ENCODE measurements at regions not wholly inside any gene's neighbourhood (a gene's known extent, or its start where the extent isn't known, plus 50 kb on each side); places are given as distances from the start of the nearest gene placed in this dataset.
"Not testable (repeated sequence)": the region's sequence is repeated elsewhere in the genome, so short reads cannot be mapped to it uniquely, and the experiment has no call there.

DNA sequence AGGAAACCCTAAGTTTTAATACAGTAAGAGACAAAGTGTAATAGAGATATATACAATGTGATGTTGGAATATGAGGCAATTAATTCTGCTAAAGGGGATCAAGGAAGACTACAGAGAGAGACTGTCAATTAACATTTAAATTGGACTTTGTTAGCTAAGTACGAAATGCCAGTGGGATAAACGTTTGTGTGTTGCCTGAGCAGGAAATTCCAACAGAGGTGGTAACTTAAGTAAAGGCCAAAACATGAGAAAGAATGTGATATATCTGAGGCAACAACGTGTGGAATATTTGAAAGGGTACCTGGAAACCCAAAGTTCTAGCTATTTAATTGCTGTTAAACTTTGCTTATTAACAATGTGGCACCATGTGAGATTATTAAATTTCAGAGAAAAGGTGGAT is 1666.9 kb upstream of the WWC1 start:
- no peak for DNase-seq

DNA sequence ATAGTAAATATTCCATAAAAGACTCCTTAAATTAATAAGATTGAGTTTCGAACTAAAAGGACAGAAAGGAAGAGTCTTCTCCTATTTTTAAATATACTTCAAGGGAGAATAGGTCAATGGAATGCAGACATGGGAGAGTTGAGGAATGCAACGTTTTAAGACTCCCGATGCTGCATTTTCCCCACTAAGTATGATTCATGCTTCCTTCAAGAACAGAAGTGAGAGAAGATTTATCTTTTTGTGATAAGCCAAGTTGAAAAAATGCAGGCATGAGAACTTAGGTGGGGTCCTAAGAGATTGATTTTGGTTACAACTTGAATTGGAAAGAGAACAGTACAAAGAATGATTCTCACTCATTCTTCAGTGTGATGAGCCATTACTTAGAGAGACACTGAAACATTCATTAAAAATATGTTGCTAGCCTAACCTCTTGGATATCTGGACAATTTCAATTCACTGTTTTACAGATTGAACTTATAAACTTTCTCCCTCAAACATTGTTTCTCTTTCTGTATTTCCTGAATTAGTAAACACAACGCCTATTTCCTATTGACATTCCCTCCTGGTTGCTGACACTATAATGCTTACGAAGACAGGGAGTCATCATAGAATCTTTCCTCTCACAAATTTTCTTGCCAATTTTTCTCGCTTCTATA is 1666.1 kb upstream of the WWC1 start:
- no peak for DNase-seq

DNA sequence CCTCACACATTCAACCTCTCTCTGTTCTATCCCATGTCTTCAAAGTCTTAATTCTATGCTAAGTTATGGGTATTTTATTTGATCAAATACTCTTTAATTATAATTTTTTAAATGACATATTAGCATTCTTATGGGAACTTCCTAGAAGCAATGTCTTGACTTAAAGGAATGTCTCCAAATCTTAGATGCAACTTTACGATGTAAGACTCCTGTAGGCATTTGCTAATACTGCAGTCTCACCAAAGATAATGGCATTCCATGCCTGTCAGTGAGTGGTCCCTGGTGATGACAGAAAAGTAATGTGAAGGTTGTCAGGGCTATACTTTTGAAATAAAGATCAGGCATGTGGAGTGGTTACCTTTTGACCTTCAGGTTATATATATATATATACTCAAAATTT is 1654.2 kb upstream of the WWC1 start:
- no peak for DNase-seq

DNA sequence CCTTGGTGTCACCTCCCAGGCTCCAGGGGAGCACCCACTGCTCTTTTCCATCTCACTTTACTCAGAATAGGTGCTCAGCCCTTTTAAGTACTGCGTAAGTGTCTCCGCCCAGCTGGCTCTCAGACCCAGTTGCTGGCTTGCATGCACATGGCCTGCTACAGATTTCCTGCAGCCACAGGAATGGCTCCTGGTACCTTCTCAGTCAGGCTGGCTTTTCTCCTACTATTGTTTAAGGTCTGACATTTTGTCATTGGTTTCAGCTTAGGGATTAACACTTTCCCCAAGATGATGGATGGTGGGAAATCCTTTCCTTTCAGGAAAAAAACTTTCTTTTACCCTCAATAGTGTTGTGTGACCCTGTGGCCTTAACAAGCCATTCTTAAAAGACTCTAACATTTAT is 1652.3 kb upstream of the WWC1 start:
- no peak for DNase-seq

DNA sequence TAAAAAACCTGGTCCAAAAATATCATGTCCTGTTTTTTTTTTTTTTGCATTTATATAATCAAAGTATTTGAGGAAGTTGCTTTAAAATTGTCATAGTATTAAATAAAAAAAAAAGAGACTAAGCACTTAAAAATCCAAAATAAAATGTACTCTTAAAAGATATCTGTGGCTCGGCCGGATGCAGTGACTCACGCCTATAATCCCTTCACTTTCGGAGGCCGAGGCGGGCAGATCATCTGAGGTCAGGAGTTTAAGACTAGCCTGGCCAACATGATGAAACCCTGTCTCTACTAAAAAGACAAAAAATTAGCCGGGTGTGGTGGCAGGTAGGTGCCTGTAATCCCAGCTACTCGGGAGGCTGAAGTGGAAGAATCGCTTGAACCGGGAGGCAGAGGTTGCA is 1651.3 kb upstream of the WWC1 start:
- DNase-seq: not testable (repeated sequence)

DNA sequence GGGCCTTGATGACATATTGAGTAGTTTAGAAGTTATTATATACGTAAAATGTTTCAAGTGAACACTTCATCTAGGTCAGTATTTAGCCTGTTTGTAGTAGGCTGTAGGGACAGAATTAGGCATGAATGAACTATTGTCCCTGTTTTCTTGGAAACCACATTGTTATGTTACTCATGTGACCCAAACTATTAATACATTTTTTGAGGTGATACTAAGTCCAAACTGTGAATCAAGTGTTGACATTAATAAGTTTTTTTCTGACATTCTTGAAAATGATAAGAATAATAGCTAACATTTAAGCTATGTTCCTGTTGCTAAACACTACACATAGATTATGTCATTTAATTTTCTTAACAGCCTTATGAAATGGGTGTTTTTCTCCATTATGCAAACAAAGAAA is 1642.7 kb upstream of the WWC1 start:
- no peak for DNase-seq

DNA sequence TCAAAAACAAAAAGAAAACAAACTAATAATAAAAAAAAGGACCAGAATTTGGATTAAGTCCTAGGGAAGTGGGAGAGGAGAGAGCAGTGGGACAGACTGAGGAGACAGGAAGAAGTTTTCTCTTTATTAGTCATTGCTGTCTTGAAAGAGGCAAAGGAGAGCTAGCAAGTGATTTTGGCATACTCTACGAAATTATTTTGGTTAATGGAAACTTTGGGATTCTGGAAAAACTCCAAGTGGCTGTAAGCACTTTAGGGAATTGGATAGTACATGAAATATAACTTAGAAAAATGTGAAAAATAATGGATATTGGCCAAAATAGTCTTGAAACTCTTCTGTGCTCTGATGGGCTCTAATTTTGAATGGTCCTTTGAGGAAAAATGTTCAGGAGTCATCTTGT is 1641.8 kb upstream of the WWC1 start:
- DNase-seq: no peak

DNA sequence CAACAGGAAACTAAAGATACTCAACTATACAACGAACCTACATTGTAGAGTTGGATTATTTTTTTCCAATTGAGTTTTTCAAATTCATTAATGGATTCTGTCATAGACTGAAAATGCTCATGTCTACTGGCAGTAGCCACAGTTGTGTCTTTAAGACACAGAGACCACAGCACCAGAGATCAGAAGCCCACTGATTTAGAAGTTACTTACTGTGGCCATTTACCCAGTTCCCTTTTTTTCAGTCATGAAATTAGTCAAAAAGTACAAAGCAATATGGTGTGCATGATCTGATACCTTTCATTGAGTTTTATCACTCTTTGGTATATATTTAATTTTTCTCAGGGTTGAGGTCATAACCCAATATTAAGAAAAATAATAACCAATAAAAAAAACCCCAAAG is 1640.2 kb upstream of the WWC1 start:
- no peak for DNase-seq

DNA sequence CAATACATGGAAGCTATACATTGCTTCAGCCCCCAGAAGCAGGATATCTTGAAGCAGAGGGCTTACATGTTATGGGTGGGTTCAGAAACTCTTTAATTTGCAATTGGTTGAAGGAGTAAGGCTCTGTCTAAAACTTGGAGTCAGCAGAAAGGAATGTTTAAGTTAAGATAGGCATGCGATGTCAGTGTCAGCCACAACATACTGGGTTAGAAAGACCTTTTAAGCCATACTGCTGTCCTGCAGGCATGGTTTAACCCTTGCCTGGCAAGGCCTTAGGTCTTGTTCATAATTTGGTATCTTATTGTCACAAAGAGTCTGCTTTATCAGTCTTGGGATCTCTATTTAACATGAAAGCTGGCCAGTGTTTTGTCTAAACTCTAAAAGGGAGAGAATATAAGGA is 1619.6 kb upstream of the WWC1 start:
- DNase-seq: no peak

DNA sequence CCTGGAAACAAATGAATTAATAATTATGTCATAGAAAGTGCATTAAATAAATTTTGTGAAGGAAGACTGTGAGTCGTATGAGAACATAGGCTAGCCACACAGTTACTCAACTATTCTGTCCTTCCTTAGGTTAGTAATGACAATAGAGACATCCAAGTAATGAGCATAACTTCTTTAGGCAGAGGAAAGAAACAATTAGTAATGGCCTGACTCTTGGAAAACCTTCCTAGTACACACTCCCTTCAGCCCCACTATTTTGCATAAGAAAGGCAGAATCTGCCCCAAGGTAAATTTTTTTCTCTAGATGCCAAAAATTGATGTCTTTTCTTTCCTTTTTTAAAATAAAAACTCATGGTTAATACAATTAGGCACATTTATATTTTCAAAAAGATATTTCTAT is 1619.0 kb upstream of the WWC1 start:
- DNase-seq: no peak

DNA sequence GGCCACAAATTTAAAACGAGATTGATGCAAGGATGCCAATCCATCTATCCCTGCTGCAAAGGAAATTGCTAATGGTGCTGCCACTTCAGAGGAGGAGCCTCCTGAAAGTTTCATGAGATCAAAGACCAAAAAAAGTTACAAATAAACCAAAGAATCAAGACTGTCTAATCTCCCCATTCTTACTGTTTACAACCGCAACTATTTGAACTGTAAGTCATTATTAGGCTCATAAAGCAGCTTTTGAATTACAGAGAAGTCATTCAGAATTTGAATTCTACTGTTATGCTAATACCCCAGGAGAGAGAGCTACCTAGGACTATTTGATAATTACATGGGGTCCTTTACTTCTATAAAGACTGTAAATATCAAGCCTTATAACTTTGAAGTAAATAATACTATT is 1613.6 kb upstream of the WWC1 start:
- DNase-seq: no peak

DNA sequence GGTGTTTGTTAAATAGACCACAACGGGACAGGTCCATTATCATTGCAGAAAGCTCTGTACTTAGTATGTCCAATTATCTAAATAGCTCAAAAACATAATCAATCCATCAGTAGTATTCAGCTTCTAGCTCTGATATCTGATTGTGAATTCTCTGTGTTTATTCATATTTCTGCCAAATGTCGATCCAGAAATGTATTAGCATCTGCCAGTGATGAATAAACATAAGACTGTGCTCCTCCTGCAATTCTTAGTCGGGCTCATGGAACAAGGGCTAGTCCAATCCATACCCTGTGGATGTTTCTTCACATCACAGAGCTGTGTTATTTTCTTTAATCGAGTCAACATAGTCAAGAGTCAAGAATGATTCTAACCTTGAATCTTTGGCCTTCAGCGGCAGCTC is 1612.1 kb upstream of the WWC1 start:
- DNase-seq: no peak

DNA sequence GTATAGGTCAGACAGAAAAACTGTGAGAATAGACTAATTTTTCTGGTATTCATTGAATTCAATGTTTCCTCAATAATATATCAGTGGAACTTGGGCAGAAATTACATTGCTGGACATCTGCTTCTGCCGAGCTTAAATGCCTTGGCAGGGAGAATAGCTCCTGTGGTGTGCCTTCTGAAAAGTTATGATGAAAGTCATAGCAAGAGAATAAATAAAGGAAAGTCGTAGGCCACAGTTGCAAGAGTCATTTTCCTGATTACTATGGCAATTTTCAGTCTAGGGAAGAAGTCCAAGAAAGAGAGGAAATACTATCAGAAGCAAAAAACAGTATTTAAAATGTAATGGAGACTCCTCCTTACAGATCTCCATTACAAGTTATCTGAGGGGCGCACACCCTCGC is 1596.1 kb upstream of the WWC1 start:
- DNase-seq: no peak

DNA sequence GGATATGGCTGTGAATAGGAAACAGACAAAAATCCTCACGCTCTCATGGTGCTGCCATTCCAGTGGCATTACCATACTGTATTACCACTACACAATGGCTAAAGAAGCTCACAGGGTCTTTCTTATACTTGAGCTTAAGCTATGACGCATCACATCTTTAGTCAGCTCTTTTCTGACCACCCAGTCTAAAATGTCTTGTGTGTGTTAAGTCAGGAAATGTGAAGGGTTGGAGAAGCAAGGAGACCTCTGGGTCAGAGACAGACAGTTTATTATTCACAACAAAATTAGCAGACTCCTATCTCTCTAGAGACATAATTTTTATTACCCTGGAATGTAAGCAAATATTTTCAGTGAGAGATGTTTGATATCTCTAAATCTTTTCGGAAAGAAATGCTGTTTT is 1583.2 kb upstream of the WWC1 start:
- DNase-seq: no peak

DNA sequence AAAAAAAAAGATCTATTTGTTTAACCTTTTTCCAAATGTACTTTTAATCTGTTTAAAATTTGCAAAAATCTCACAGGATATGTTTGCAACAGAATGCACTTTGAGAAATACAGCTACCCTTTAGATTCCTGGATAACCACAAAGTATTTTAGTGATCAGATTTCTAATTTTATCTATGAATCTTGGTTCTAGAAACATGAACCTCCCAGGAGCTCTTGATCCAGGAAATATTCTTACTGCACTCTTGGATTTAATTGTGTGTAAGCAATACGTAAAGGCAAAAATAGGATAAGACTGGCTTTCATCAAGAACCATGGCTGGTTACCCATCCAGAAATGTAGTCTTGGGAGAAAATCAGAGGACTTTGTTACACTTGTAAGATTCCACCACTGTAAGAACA is 1581.8 kb upstream of the WWC1 start:
- DNase-seq: no peak

DNA sequence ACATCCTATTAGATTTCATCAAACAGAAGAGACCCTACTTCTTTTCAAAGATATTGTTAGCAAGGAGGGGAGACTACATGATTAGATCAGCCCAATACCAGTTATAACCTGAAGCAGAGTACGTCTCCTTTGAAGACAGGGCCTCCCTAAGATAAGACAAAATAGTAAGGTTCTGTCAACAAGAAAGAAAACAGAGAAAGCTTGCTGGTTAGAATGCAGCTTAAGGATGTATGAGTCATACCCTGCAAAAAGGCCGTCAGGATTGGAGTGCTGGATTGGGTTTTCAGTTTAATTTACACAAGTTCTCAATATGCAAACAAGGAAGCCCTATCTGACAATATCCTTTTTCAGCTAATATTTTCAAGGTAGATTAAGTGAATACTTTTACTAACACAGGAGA is 1581.2 kb upstream of the WWC1 start:
- DNase-seq: no peak

DNA sequence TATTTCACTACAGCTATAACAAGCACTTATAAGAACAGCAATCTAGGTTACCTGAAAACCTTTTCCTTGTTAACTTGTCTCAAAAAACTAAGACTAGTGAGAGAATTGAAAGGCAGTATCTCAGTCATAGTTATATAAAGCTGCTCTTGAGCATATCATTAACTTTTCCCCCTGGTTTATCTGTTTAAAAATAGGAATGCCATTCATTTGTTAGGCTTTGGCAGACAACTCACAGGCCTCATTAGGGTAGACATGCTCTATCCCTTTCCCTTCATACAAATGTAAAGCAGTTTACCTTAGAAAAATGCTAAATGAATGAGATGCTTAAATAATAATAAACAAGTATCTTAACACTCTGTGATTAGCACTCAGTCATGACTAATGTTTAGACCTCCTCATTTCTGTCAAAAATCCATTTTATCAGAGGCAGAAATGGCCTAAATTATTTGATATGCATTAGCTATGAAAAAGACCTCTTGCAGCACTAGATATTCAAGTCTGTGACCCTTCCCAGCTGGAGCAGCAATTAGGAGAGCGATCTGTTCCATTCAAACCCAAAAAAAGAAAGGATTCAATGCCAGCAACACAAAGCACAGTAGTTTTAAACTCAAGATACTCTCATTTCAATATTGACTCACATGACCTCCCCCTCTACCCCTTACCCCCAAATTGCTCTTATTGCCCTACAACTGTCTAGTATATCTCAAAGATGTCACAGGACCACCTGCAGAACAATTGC is 1578.8 kb upstream of the WWC1 start:
- no peak for DNase-seq

DNA sequence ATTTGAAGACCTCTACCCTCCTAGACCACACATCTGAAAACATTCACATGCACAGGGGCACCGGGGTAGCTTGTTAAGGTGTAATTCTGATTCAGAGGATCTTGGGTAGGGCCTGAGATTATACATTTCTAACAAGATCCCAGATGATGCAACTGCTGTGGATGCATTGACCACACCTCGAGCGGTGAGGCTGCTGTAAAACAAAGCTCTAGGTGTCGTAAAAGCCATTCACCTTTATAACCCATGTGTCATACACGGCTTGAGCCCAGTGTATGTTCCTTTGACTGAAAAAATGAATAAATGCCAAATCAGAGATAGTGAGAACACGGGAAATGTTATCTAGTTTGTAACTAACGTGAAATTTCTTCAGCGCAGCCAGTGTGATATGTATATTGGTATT is 1578.2 kb upstream of the WWC1 start:
- DNase-seq: no peak

DNA sequence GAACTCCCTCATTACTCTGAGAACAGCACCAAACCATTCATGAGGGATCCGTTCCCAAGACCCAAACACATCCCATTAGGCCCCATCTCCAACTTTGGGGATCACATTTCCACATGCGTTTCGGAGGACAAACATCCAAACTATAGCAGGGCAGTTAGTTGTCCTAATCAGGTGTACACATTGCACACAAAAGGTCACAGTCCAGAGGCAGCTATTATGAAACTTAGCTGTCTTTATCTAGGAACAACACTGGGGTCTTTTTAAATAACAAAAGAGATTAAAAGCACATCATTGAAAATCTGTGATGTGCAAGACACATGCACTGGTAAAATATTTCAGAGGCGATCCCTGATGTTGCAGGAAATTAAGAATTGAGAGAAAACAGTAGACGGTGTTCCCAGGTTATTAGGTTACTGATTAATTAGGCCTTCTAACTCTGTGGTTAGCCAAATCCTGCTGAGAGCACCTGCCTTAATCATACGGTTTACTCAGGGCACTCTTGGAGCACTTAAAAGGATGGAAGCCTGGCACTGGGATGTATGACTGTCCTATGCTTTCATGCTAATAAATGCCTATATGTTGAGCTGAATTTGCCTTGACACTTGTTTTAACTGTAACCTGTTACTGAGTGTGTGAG is 1574.5 kb upstream of the WWC1 start:
- no peak for DNase-seq

DNA sequence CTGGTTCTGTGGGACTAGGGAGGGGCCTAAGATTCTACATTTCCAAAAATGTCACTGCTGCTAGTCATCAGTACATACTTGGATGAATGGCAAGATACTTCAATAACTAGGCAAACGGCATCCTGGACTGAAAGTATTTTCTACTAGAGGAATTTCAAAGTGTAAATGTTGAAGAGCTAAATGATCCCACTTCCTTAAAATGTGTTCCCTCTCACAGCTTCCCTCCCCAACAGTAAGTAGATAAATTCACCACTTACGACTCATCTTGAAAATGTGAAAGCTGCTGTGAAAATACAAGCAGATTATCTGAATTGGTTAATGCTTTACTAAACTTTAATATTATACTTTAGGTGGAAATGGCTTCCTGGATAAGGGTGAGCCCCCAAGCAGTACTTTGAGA is 1571.5 kb upstream of the WWC1 start:
- no peak for DNase-seq

DNA sequence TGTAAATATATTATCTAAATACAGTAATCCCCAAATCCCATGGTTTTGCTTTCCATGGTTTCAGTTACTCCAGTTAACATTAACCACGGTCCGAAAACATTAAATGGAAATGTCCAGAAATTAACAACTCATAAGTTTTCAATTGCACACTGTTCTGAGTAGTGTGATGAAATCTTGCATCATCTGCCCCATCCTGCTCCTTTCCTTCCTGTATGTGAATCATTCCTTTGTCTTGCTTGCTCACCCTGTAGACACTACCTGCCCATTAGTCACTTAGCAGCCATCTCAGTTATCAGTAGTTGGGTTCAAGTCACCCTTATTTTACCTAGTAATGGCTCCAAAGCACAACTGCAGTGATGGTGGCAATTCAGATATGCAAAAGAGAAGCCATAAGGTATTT is 1568.5 kb upstream of the WWC1 start:
- no peak for DNase-seq

DNA sequence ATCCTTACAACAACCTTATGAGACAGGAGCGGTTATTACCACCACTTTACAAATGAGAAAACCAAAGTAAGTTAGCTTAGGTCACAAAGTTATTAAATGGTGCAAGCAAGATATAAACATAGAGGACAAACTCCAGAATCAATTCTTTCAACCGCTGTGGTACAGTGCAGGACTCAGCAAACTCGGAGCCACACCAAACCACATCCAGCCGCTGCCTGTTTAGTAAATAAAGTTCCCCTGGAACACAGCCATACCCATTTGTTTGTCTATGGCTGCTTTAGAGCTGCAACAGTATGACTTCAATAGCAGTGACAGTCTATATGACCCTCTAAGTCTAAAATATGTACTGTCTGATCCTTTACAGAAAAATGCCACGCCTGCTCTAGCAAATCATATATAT is 1567.2 kb upstream of the WWC1 start:
- DNase-seq: no peak

DNA sequence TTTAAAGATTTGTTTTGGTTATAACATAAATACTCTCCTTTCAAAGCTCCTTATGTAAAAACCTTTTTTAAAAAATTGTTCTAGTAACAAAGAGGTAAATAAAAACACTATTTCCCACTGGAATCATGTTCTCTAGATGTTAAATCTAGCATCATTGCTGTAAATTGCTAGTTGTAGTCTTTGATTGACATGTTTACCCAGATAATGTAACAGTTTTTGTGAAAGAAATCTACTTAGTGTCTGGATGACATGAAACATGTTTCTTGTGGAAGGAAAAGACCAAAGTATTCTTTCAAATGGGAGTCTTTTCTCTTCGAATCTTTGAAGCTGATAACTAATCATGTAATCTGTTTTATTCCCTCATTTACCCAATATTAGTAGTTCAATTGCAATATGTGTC is 1565.9 kb upstream of the WWC1 start:
- no peak for DNase-seq

DNA sequence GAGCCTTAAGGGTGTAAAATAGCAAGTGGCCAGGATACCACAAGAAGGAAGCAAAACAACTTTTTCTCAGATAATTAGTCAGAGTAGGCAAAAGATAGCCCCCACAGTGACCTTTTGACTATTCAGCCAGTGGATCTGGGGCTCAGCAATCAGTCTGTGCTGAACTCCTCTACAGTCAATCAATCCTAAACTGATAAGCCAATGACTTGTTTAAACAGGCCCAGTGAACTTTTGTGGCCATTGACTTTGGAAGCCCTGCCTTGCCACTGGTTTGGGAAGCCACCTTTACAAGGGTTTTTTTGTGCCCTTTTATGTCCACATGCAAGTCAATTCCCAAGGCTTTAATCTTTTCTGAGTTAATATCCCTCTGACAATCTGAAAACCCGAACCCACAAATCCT is 1565.0 kb upstream of the WWC1 start:
- no peak for DNase-seq

DNA sequence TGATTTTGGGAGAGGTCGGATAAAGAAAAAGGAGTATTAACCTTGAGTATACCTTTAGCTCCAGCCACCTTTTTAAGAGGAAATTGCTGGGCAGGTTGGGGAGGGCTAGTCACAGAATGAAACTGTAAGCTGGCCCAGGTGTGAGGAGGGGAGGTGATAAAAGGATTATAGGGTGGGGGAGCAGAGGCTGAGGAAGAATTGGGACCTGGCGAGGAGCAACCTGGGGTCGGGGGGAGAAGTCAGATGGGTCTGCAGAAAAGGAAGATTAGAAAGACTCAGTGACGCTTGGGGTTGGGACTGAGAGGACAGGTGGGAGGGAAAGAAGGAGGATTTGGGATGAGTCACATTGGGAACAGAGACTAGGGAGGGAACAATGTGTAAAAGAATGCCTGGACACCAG is 1548.5 kb upstream of the WWC1 start:
- not testable (repeated sequence) for DNase-seq

All from SIG-M5 (cell line).